ENCODE measurements at regions not wholly inside any gene's neighbourhood (a gene's known extent, or its start where the extent isn't known, plus 50 kb on each side); places are given as distances from the start of the nearest gene placed in this dataset.

- no peak overlapping the region for H3K4me3 ChIP-seq (ENCODE audit: low read depth in 2 of 2, low read length in 2 of 2)
- H3K27ac ChIP-seq (ENCODE audit: low read length) = no peak overlapping the region
- no peaks in the 10 kb centered on the region for H3K4me1 ChIP-seq (ENCODE audit: control insufficient read depth, insufficient read depth, low read length)
- DNase-seq (ENCODE audit: low read depth, low spot score) = no peak
- ATAC-seq = no peak
- H3K27me3 ChIP-seq (ENCODE audit: control insufficient read depth, insufficient read depth, low read length) = no peaks in the 10 kb centered on the region
- no TSS peak for BruUV-seq (replicated peaks)
- ChIA-PET POLR2A (no interaction called here), CTCF (no interaction called here)
- intact Hi-C loops (cut with micrococcal nuclease; ENCODE audit: unreplicated experiment) = no loop called here
- in situ Hi-C loops (cut with HindIII; ENCODE audit: low pct_unique_long_range_greater_than_20kb, low sequenced_read_pairs) = no loop called here
- H3K9me3 ChIP-seq (ENCODE audit: control insufficient read depth, insufficient read depth, low read depth, low read length) = no peaks in the 10 kb centered on the region
- no peak for TF ChIP-seq REST (IDR thresholded peaks at IDR 0.05; ENCODE audit: insufficient read depth in 1 of 2, low read depth in 2 of 2, low read length in 1 of 2)
- TF ChIP-seq POLR2AphosphoS5 (IDR thresholded peaks at IDR 0.05; ENCODE audit: low read depth, low read length) = no peak
- TF ChIP-seq, protein P1, sequence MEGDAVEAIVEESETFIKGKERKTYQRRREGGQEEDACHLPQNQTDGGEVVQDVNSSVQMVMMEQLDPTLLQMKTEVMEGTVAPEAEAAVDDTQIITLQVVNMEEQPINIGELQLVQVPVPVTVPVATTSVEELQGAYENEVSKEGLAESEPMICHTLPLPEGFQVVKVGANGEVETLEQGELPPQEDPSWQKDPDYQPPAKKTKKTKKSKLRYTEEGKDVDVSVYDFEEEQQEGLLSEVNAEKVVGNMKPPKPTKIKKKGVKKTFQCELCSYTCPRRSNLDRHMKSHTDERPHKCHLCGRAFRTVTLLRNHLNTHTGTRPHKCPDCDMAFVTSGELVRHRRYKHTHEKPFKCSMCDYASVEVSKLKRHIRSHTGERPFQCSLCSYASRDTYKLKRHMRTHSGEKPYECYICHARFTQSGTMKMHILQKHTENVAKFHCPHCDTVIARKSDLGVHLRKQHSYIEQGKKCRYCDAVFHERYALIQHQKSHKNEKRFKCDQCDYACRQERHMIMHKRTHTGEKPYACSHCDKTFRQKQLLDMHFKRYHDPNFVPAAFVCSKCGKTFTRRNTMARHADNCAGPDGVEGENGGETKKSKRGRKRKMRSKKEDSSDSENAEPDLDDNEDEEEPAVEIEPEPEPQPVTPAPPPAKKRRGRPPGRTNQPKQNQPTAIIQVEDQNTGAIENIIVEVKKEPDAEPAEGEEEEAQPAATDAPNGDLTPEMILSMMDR (IDR thresholded peaks at IDR 0.05) = no peak
- no peak for TF ChIP-seq TCF7L2 (IDR thresholded peaks at IDR 0.05; ENCODE audit: low read depth, low read length)
- no peak for TF ChIP-seq SIN3A (IDR thresholded peaks at IDR 0.05; ENCODE audit: borderline replicate concordance, insufficient read depth, low read depth, low read length)
- H3K36me3 ChIP-seq (ENCODE audit: control insufficient read depth, insufficient read depth, low read length) = no peaks in the 10 kb centered on the region
Observed at GRCh38 chr13:73572824-73573223, 514.0 kb downstream of the KLF5 start.

DNA sequence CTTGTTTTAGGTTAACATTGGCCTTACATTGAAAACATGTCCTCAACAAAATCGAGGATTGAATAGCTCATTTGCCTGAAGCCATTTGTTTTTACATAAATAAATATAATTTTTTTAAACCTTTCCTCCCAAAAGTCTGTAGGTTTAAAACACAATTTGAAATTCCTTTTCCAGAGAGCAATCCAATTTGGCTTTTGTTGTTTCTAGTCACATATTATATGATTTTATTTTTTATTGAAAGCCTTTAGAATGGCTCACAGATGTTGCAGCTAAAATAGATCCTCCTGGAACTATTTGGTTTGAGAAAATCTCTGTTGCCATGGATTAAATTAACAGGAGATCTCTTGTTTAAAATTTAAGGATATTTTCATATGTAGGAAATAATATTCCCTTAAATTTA is 512.6 kb downstream of the KLF5 start:
- Histone ChIP-seq H3K27me3 (ENCODE audit: control insufficient read depth, insufficient read depth, low read length) (no peaks in the 10 kb centered on the region), H3K36me3 (ENCODE audit: control insufficient read depth, insufficient read depth, low read length) (no peaks in the 10 kb centered on the region), H3K4me1 (ENCODE audit: control insufficient read depth, insufficient read depth, low read length) (no peaks in the 10 kb centered on the region), H3K4me3 (ENCODE audit: low read depth in 2 of 2, low read length in 2 of 2) (no peak overlapping the region), H3K9me3 (ENCODE audit: control insufficient read depth, insufficient read depth, low read depth, low read length) (no peaks in the 10 kb centered on the region), H3K27ac (ENCODE audit: low read length) (no peak overlapping the region)
- no peak for TF ChIP-seq POLR2AphosphoS5 (IDR thresholded peaks at IDR 0.05; ENCODE audit: low read depth, low read length)
- TF ChIP-seq, protein P1 (IDR thresholded peaks at IDR 0.05) = no peak
- POLR2A ChIA-PET = no interaction called here
- intact Hi-C loops (cut with micrococcal nuclease; ENCODE audit: unreplicated experiment) = no loop called here
- CTCF ChIA-PET = no interaction called here
- ATAC-seq = no peak
- in situ Hi-C loops (cut with HindIII; ENCODE audit: low pct_unique_long_range_greater_than_20kb, low sequenced_read_pairs) = no loop called here
- no peak for DNase-seq (ENCODE audit: low read depth, low spot score)
- BruUV-seq (replicated peaks) = no TSS peak

GRCh38 chr13:73556902-73557301 is 498.1 kb downstream of the KLF5 start:
- Histone ChIP-seq H3K36me3 (ENCODE audit: control insufficient read depth, insufficient read depth, low read length) (no peaks in the 10 kb centered on the region), H3K9me3 (ENCODE audit: control insufficient read depth, insufficient read depth, low read depth, low read length) (no peaks in the 10 kb centered on the region), H3K4me1 (ENCODE audit: control insufficient read depth, insufficient read depth, low read length) (no peaks in the 10 kb centered on the region), H3K4me3 (ENCODE audit: low read depth in 2 of 2, low read length in 2 of 2) (no peak overlapping the region), H3K27ac (ENCODE audit: low read length) (no peak overlapping the region), H3K27me3 (ENCODE audit: control insufficient read depth, insufficient read depth, low read length) (no peaks in the 10 kb centered on the region)
- TF ChIP-seq TCF7L2 (IDR thresholded peaks at IDR 0.05; ENCODE audit: low read depth, low read length) (no peak), REST (IDR thresholded peaks at IDR 0.05; ENCODE audit: insufficient read depth in 1 of 2, low read depth in 2 of 2, low read length in 1 of 2) (no peak), SIN3A (IDR thresholded peaks at IDR 0.05; ENCODE audit: borderline replicate concordance, insufficient read depth, low read depth, low read length) (no peak), POLR2AphosphoS5 (IDR thresholded peaks at IDR 0.05; ENCODE audit: low read depth, low read length) (no peak)
- TF ChIP-seq, protein P1 (IDR thresholded peaks at IDR 0.05) = no peak
- ATAC-seq (no peak), DNase-seq (ENCODE audit: low read depth, low spot score) (no peak)
- intact Hi-C loops (cut with micrococcal nuclease; ENCODE audit: unreplicated experiment) (no loop called here), in situ Hi-C loops (cut with HindIII; ENCODE audit: low pct_unique_long_range_greater_than_20kb, low sequenced_read_pairs) (no loop called here)
- no TSS peak for BruUV-seq (replicated peaks)
- ChIA-PET POLR2A (no interaction called here), CTCF (no interaction called here)
